Liver (tissue), 8 donors: ENCODE measurements at regions not wholly inside any gene's neighbourhood (a gene's known extent, or its start where the extent isn't known, plus 50 kb on each side); places are given as distances from the start of the nearest gene placed in this dataset.

Experiments
- DNase-seq: peaks from one replicate; pipeline ENCODE4 v3.0.0-alpha.2; 2017; ENCODE audit warnings: low spot score
- H3K27ac ChIP-seq, 2 donors: one replicate each; pipeline ENCODE4 v1.7.0; 2013; ENCODE audit warnings: inconsistent platforms in 2 of 2, low read length in 2 of 2, control low read depth in 1 of 2, low read depth in 1 of 2, mild to moderate bottlenecking in 1 of 2
- H3K27me3 ChIP-seq, 4 donors: one replicate each; pipeline versions ENCODE4 v1.6.1 to v1.7.0; 2013; ENCODE audit warnings: low read length in 3 of 4, inconsistent platforms in 1 of 4, mild to moderate bottlenecking in 1 of 4, moderate library complexity in 1 of 4; ENCODE audit not compliant: control insufficient read depth in 4 of 4, insufficient read depth in 4 of 4
- H3K36me3 ChIP-seq, 4 donors: one replicate each; pipeline versions ENCODE4 v1.6.1 to v1.7.0; 2013; ENCODE audit warnings: low read length in 3 of 4, mild to moderate bottlenecking in 3 of 4, low read depth in 1 of 4, moderate library complexity in 1 of 4; ENCODE audit not compliant: control insufficient read depth in 4 of 4, insufficient read depth in 3 of 4
- H3K4me1 ChIP-seq, 4 donors: one replicate each; pipeline versions ENCODE4 v1.6.1 to v1.7.0; 2013; ENCODE audit warnings: low read length in 3 of 4, mild to moderate bottlenecking in 3 of 4, moderate library complexity in 1 of 4; ENCODE audit not compliant: control insufficient read depth in 4 of 4, insufficient read depth in 4 of 4
- H3K4me3 ChIP-seq, 3 donors: one replicate each; pipeline versions ENCODE4 v1.6.1 to v1.7.0; 2013; ENCODE audit warnings: low read length in 3 of 3, control low read depth in 1 of 3, low read depth in 1 of 3, mild to moderate bottlenecking in 1 of 3
- H3K9ac ChIP-seq, 2 donors: one replicate each; pipeline ENCODE4 v1.7.0; 2013; ENCODE audit warnings: low read length in 2 of 2, mild to moderate bottlenecking in 2 of 2, moderate library complexity in 2 of 2, control low read depth in 1 of 2, low read depth in 1 of 2
- H3K9me3 ChIP-seq, 4 donors: one replicate each; pipeline versions ENCODE4 v1.6.1 to v1.7.0; 2013; ENCODE audit warnings: low read length in 3 of 4; ENCODE audit not compliant: control insufficient read depth in 4 of 4
- CTCF ChIP-seq: fragments of 150-350 bp; IDR thresholded peaks from 2 replicates; pipeline ENCODE4 v1.5.1; 2017; ENCODE audit warnings: improper control_type of control experiment, low read depth, low read length; ENCODE audit not compliant: missing input control
- FOXA1 ChIP-seq: IDR thresholded peaks from 2 replicates; pipeline ENCODE4 v1.6.1; 2016; ENCODE audit warnings: antibody characterized with exemption
- FOXA2 ChIP-seq: IDR thresholded peaks from 2 replicates; pipeline ENCODE4 v1.6.1; 2016; ENCODE audit warnings: antibody characterized with exemption
- GABPA ChIP-seq, 2 donors: IDR thresholded peaks in 1 of 2; conservative IDR thresholded peaks in 1 of 2; 2 replicates each; pipeline ENCODE4 v1.6.1; 2016; ENCODE audit warnings: antibody characterized with exemption in 2 of 2, mild to moderate bottlenecking in 1 of 2, moderate library complexity in 1 of 2
- HNF4A ChIP-seq, 2 donors: conservative IDR thresholded peaks; 2 replicates each; pipeline ENCODE4 v1.6.1; 2016; ENCODE audit warnings: antibody characterized with exemption in 2 of 2, mild to moderate bottlenecking in 2 of 2
- HNF4G ChIP-seq: IDR thresholded peaks from 2 replicates; pipeline ENCODE4 v1.6.1; 2016; ENCODE audit warnings: antibody characterized with exemption
- JUND ChIP-seq, 2 donors: IDR thresholded peaks; 2 replicates each; pipeline ENCODE4 v1.6.1; 2016; ENCODE audit warnings: antibody characterized with exemption in 2 of 2
- MAX ChIP-seq: IDR thresholded peaks from 2 replicates; pipeline ENCODE4 v1.6.1; 2016; ENCODE audit warnings: antibody characterized with exemption
- NR2F2 ChIP-seq: IDR thresholded peaks from 2 replicates; pipeline ENCODE4 v1.6.1; 2016; ENCODE audit warnings: antibody characterized with exemption
- RAD21 ChIP-seq, 2 donors: IDR thresholded peaks; 2 replicates each; pipeline ENCODE4 v1.6.1; 2016; ENCODE audit warnings: antibody characterized with exemption in 2 of 2, mild to moderate bottlenecking in 2 of 2
- RXRA ChIP-seq, 2 donors: IDR thresholded peaks; 2 replicates each; pipeline ENCODE4 v1.6.1; 2017 to 2018; ENCODE audit warnings: antibody characterized with exemption in 2 of 2, mild to moderate bottlenecking in 1 of 2
- SP1 ChIP-seq: IDR thresholded peaks from 2 replicates; pipeline ENCODE4 v1.6.1; 2018; ENCODE audit warnings: antibody characterized with exemption, mild to moderate bottlenecking
- TAF1 ChIP-seq: conservative IDR thresholded peaks from 2 replicates; pipeline ENCODE4 v1.6.1; 2016; ENCODE audit warnings: antibody characterized with exemption, mild to moderate bottlenecking
- YY1 ChIP-seq: IDR thresholded peaks from 2 replicates; pipeline ENCODE4 v1.6.1; 2016; ENCODE audit warnings: antibody characterized with exemption, mild to moderate bottlenecking
- ZBTB33 ChIP-seq: IDR thresholded peaks from 2 replicates; pipeline ENCODE4 v1.6.1; 2016; ENCODE audit warnings: antibody characterized with exemption
- WGBS: extraction: QIAGEN DNeasy Blood & Tissue Kit; methylation state at CpG from one replicate; pipeline ENCODE4 v1.1.7; 2013; 5-methylcytosine and 5-hydroxymethylcytosine counted together
- donor health status: healthy.
- donor health status: healthy.
- donor health status: healthy.
- donor health status: healthy.
- donor health status: healthy.

- Histone ChIP-seq H3K36me3 (no peaks in the 10 kb centered on the region), H3K9me3 (peaks cover 0 to 11% (median 1%) of the 10 kb centered on the region in 4 donors), H3K9ac (no peak overlapping the region), H3K4me3 (no peak overlapping the region), H3K4me1 (no peaks in the 10 kb centered on the region), H3K27ac (no peak overlapping the region), H3K27me3 (no peaks in the 10 kb centered on the region)
- no peak for DNase-seq
- TF ChIP-seq HNF4A (conservative IDR thresholded peaks at IDR 0.05) (no peak), TAF1 (no peak), FOXA2 (no peak), RAD21 (IDR thresholded peaks at IDR 0.05) (no peak), CTCF (no peak), GABPA (IDR thresholded peaks at IDR 0.05 in 1 of 2, conservative IDR thresholded peaks at IDR 0.05 in 1 of 2) (no peak), MAX (no peak), YY1 (no peak), NR2F2 (no peak), HNF4G (no peak)
- 71% methylated on average over 3 of the region's 3 CpGs for WGBS
These were observed 102.8 kb upstream of the ZNF521 start for GRCh38 chr18:25454730-25455129.

- Histone ChIP-seq H3K9ac (no peak overlapping the region), H3K4me3 (no peak overlapping the region), H3K9me3 (peaks cover 0 to 11% (median 1%) of the 10 kb centered on the region in 4 donors), H3K27me3 (no peaks in the 10 kb centered on the region), H3K27ac (no peak overlapping the region), H3K36me3 (no peaks in the 10 kb centered on the region), H3K4me1 (no peaks in the 10 kb centered on the region)
- WGBS, result 79% methylated on average over 4 of the region's 4 CpGs
- DNase-seq, result no peak
- TF ChIP-seq RAD21 (IDR thresholded peaks at IDR 0.05) (no peak), TAF1 (no peak), GABPA (IDR thresholded peaks at IDR 0.05 in 1 of 2, conservative IDR thresholded peaks at IDR 0.05 in 1 of 2) (no peak), HNF4G (no peak), FOXA2 (no peak), NR2F2 (no peak), HNF4A (conservative IDR thresholded peaks at IDR 0.05) (no peak), FOXA1 (no peak), RXRA (IDR thresholded peaks at IDR 0.05) (no peak), ZBTB33 (no peak), SP1 (no peak), JUND (IDR thresholded peaks at IDR 0.05) (no peak)
These were observed 102.3 kb upstream of the ZNF521 start for GRCh38 chr18:25454270-25454659.
